Natural killer cell treated with Interleukin-12 subunit alpha and Interleukin-12 subunit beta and Interleukin-15 and Interleukin-18, amount 100 ng/mL, for 72 hours (primary cell): ENCODE measurements at regions not wholly inside any gene's neighbourhood (a gene's known extent, or its start where the extent isn't known, plus 50 kb on each side); places are given as distances from the start of the nearest gene placed in this dataset.
A peak's percentile ranks its signal among the peaks of the same experiment; 100 is the strongest.

Experiments used
- ATAC-seq, 2 donors: fragments of 150-1000 bp; cut with Tn5 transposase in 1 of 2; sonication (Bioruptor Pico), chemical (Tn5 transposase) in 1 of 2; 2 replicates each; pipeline ENCODE4 v1.10.0; 2021
- DNase-seq: peaks from one replicate; pipeline ENCODE4 v3.0.0; 2022; ENCODE audit warnings: low spot score
- H3K27ac Mint-ChIP-seq, 2 donors: 1 replicate in 1 of 2; 2 replicates in 1 of 2; pipeline ENCODE4 v1.8.0; 2022; ENCODE audit warnings: mixed read lengths in 2 of 2, mild to moderate bottlenecking in 1 of 2, moderate library complexity in 1 of 2
- H3K27me3 Mint-ChIP-seq, 2 donors: 1 replicate in 1 of 2; 2 replicates in 1 of 2; pipeline ENCODE4 v1.8.0; 2022; ENCODE audit warnings: mixed read lengths in 2 of 2
- H3K36me3 Mint-ChIP-seq: one replicate; pipeline ENCODE4 v1.8.0; 2022; ENCODE audit warnings: mixed read lengths
- H3K4me1 Mint-ChIP-seq, 2 donors: 1 replicate in 1 of 2; 2 replicates in 1 of 2; pipeline ENCODE4 v1.8.0; 2022; ENCODE audit warnings: low read depth in 2 of 2, mixed read lengths in 2 of 2, mild to moderate bottlenecking in 1 of 2
- H3K4me3 Mint-ChIP-seq: one replicate; pipeline ENCODE4 v1.8.0; 2022; ENCODE audit warnings: mixed read lengths
- H3K9me3 Mint-ChIP-seq: 2 replicates; pipeline ENCODE4 v1.8.0; 2022; ENCODE audit warnings: mixed read lengths

DNA sequence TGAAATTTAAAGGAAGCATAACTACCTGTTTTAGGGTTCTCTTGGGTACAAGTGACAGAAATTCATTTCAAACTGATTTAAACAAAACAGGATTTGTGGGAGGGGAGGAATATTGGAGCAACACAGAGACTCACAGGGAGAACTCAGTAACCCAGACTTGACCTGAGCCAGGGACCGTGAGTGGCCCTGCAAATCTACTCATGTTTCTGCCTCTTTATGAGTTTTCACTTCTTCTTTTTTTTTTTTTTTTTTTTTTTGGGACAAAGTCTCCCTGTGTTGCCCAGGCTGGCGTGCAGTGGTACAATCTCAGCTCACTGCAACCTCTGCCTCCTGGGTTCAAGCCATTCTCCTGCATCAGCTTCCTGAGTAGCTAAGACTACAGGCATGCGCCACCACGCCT is 405.6 kb upstream of the ZNF608 start:
- Mint-ChIP-seq H3K4me3 (no peak overlapping the region), H3K4me1 (no peaks in the 10 kb centered on the region), H3K27me3 (peaks cover 0 to 7% of the 10 kb centered on the region in 2 donors), H3K27ac (no peak overlapping the region), H3K9me3 (peaks cover 3% of the 10 kb centered on the region), H3K36me3 (no peaks in the 10 kb centered on the region)
- no peak for DNase-seq
- no peak for ATAC-seq

DNA sequence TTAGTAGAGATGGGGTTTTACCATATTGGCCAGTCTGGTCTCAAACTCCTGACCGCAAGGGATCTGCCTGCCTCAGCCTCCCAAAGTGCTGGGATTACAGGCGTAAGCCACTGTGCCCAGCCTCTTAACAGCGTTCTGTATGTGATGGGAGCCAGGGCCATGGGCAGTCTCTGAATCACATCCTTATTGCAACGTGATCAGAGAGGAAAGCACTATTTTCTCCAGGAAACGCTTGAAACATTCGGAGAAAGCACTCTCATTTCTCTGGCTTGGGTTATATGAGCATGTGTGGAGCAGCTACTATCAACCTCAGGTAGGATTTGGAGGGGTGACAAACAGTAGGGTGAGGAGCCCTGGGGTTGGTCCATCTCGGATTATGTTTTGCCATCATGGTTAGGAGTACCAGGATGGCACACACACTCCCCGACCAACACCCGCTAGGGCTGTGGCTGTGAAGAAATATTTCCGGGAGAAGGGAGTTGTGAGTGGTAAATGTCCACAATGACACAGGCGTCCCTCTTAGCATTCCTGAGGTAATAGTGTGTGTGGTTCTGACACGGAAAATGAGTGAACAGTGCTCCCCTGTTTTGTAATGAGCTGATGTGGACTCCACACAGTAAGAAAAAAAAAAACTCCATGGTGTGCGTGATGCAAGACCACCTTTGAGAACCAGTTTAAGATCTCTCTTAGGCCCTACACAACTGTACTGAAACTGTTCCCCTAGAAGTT is 406.2 kb upstream of the ZNF608 start:
- H3K4me3 Mint-ChIP-seq, result no peak overlapping the region
- H3K27ac Mint-ChIP-seq, result no peak overlapping the region
- peaks cover 3% of the 10 kb centered on the region for H3K9me3 Mint-ChIP-seq
- ATAC-seq (no peak), DNase-seq (no peak)
- H3K27me3 Mint-ChIP-seq, result peaks cover 0 to 8% of the 10 kb centered on the region in 2 donors
- no peaks in the 10 kb centered on the region for H3K36me3 Mint-ChIP-seq
- no peaks in the 10 kb centered on the region for H3K4me1 Mint-ChIP-seq

DNA sequence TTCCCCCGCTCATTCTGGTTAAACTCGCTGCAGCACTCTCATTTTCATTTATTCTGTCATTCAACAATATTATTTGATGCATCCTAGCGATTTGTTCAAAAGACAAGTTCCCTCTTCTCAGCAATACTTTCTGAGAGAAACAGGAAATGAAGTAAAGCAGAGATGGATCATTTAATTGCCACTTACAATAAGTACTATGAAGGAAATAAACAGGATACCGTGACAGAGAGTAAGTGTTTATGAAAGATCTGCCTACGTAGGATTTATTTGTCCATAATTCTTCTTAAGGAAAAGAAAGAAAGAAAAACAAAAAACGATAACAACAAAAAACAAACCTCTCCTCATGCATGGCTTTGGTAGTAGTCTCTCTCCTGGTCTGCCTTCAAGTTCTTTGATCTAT is 406.8 kb upstream of the ZNF608 start:
- DNase-seq (no peak), ATAC-seq (no peak)
- H3K27me3 Mint-ChIP-seq, result peaks cover 0 to 10% of the 10 kb centered on the region in 2 donors
- H3K36me3 Mint-ChIP-seq, result no peaks in the 10 kb centered on the region
- no peak overlapping the region for H3K4me3 Mint-ChIP-seq
- peaks cover 3% of the 10 kb centered on the region for H3K9me3 Mint-ChIP-seq
- H3K27ac Mint-ChIP-seq, result peak overlapping the region in 1 of 2 donors; percentile 3
- no peaks in the 10 kb centered on the region for H3K4me1 Mint-ChIP-seq

DNA sequence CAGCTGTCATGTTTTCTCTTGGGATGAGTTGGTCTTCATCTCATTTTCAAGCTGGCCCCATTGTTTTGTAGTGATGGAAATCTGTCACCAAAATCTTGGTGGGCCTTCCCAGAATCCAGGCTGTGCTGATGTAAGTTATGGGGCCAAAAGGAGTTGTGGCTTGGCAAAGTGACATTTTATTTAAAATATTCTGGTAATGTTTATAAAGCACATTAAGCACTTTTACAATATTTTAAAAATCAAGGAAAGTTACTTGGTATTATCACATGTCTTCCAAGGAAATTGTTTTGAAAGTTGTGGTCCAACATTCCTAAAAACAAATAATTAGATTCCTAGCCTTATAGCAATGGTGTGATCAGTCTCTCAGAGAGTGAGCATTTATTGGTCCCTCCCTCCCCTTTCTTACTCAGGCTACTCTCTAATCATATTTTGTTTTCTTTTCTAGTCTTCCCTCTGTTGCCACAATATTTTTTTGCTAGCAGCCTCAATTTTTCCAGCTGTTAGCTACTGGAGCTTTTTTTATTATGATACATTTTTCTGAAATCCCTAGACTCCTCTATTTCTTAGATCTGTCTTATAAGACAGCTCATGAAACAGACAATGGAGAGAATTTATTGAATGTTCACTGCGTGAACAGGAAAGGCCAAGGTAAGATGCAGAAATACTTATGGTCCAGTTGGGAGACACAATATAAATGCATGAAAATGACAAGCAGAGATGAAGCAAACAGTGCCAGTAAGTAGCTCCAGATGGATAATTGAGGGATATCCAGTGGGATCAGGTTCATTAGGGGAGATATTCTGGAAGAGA is 408.1 kb upstream of the ZNF608 start:
- peaks cover 3% of the 10 kb centered on the region for H3K9me3 Mint-ChIP-seq
- no peak overlapping the region for H3K4me3 Mint-ChIP-seq
- H3K27me3 Mint-ChIP-seq, result peaks cover 0 to 9% of the 10 kb centered on the region in 2 donors
- no peaks in the 10 kb centered on the region for H3K36me3 Mint-ChIP-seq
- H3K4me1 Mint-ChIP-seq, result no peaks in the 10 kb centered on the region
- no peak for ATAC-seq
- H3K27ac Mint-ChIP-seq, result no peak overlapping the region
- DNase-seq, result no peak

DNA sequence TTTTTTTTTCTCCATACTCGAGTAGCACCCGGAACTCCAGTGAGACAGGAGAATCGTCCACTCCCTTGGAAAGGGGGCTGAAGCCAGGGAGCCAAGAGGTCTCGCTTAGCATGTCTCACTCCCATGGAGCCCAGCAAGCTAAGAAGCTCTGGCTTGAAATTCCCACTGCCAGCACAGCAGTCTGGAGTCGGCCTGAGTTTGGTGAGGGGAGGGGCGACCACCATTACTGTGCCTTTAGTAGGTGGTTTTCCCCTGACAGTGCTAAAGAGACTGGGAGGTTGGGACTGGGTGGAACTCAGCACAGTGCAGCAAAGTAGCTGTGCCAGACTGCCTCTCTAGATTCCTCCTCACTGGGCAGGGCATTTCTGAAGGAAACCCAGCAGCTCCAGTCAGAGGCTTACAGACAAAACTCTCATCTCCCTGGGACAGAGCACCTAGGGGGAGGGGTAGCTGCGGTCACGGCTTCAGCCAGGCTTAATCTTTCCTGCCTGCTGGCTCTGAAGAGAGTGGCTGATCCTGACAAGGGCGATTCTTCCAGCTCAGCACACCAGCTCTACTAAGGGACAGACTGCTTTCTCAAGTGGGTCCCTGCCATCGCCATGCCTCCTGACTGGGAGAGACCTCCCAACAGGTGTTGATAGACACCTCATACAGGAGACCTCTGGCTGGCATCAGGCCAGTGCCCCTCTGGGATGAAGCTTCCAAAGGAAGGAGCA is 414.5 kb upstream of the ZNF608 start:
- Mint-ChIP-seq H3K4me1 (no peaks in the 10 kb centered on the region), H3K27me3 (peaks cover 6 to 7% of the 10 kb centered on the region in 2 donors), H3K36me3 (peaks cover 25% of the 10 kb centered on the region), H3K27ac (no peak overlapping the region), H3K9me3 (peaks cover 17% of the 10 kb centered on the region), H3K4me3 (no peak overlapping the region)
- ATAC-seq, result no peak
- DNase-seq, result no peak

DNA sequence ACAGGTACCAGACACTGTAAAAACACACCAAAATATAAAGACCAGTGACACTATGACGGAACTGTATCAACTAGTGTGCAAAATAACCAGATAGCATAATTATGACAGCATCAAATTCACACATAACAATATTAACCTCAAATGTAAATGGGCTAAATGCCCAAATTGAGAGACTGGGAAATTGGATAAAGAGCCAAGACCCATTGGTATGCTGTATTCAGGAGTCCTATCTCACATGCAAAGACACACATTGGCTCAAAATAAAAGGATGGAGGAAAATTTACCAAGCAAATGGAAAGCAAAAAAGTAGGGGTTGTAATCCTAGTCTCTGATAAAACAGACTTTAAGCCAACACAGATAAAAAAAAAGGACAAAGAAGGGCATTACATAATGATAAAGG is 416.3 kb upstream of the ZNF608 start:
- no peak for DNase-seq
- peaks cover 7% of the 10 kb centered on the region in 2 donors for H3K27me3 Mint-ChIP-seq
- ATAC-seq, result no peak
- H3K27ac Mint-ChIP-seq, result no peak overlapping the region
- H3K36me3 Mint-ChIP-seq, result peaks cover 25% of the 10 kb centered on the region
- H3K4me3 Mint-ChIP-seq, result no peak overlapping the region
- H3K9me3 Mint-ChIP-seq, result peaks cover 20% of the 10 kb centered on the region
- H3K4me1 Mint-ChIP-seq, result no peaks in the 10 kb centered on the region

DNA sequence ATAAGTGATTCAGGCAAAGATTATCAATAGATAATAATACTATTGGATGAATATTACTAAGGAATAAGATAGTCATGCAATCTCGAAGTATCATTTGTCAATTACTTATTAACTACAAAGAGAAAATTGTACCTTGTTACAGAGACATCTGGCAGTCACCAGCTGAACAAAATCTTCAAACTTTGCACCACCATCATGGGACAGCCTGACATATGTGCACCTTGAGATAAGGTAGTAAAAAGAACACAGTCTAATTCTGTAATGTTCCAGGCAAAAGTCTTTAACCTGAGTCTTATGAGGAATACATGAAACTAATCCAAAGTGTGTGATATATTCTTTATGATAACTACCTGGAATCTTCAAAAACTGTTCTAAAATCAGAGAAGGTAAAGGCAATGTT is 423.0 kb upstream of the ZNF608 start:
- H3K9me3 Mint-ChIP-seq, result peaks cover 3% of the 10 kb centered on the region
- H3K4me3 Mint-ChIP-seq, result no peak overlapping the region
- H3K27me3 Mint-ChIP-seq, result peaks cover 6 to 11% of the 10 kb centered on the region in 2 donors
- ATAC-seq, result no peak
- no peaks in the 10 kb centered on the region for H3K36me3 Mint-ChIP-seq
- no peaks in the 10 kb centered on the region for H3K4me1 Mint-ChIP-seq
- no peak for DNase-seq
- H3K27ac Mint-ChIP-seq, result no peak overlapping the region

DNA sequence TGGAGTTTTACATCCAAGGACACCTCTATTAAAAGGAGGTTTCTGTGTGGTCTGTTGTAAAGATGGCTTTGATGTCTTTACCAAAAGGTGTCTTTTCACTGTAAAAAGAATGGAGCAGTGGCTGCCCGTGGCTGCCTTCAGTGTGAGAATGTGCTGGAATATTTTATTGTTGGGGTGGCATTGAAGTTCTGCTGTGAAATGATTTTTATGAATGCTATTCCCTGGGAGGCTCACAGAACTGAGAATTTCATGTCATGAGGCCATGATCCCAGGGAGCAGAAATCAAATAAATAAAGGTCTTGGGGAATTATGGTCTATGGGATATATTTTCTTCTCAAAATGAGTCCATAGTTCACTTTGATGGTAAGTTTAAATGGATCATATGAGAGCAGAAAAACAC is 425.2 kb upstream of the ZNF608 start:
- Mint-ChIP-seq H3K4me3 (no peak overlapping the region), H3K36me3 (no peaks in the 10 kb centered on the region), H3K27me3 (peaks cover 2 to 11% of the 10 kb centered on the region in 2 donors), H3K27ac (no peak overlapping the region), H3K9me3 (no peaks in the 10 kb centered on the region), H3K4me1 (no peaks in the 10 kb centered on the region)
- ATAC-seq (no peak), DNase-seq (no peak)

DNA sequence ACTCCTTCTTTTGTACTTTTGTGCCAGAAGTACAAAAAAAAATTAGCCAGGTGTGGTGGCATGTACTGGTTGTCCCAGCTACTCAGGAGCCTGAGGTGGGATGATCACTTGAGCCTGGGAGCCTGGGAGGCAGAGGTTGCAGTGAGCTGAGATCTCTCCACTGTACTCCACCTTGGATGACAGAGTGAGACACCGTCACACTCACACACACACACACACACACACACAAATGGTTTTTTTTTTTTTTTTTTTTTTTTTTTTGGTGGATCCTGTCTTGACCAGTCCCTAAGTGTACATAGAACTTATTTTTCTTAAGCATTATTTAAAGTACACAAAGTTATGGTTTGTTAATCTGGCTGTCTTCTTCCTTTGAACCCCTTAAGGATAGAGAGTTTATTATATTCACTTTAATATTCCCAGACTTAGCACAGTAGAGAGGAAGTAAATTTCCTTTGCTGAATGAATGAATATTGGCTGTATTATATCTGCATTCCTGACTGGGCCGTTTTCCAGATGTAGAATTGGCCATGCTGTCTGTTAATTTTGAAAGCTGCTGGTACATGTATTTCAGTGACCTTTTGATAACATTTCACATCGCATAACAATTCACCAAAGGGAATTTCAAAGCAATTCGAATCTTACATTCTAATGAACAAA is 429.0 kb upstream of the ZNF608 start:
- DNase-seq, result no peak
- Mint-ChIP-seq H3K4me3 (no peak overlapping the region), H3K4me1 (no peaks in the 10 kb centered on the region), H3K36me3 (no peaks in the 10 kb centered on the region), H3K27me3 (peaks cover 5 to 11% of the 10 kb centered on the region in 2 donors), H3K9me3 (peaks cover 16% of the 10 kb centered on the region), H3K27ac (no peak overlapping the region)
- no peak for ATAC-seq

DNA sequence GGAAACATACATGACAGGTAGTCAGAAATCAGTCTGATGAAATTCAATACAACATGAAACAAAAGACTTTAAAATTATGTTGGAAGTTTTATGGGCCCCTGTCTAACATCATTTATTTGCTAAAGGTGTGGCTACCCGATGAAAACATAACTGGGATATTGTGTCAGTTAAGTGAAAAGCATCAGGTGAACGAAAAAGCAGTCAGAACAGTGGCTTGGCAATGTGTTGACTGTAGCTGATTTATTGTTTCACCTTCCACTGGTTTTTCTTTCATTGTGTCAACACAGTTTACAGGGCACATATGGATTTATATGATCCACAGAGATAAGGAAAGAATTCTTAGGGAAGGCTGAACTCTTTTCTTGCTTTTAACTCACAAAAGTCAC is 429.6 kb upstream of the ZNF608 start:
- Mint-ChIP-seq H3K4me3 (no peak overlapping the region), H3K4me1 (no peaks in the 10 kb centered on the region), H3K9me3 (peaks cover 16% of the 10 kb centered on the region), H3K27ac (no peak overlapping the region), H3K36me3 (no peaks in the 10 kb centered on the region), H3K27me3 (peaks cover 5 to 9% of the 10 kb centered on the region in 2 donors)
- DNase-seq (no peak), ATAC-seq (no peak)

DNA sequence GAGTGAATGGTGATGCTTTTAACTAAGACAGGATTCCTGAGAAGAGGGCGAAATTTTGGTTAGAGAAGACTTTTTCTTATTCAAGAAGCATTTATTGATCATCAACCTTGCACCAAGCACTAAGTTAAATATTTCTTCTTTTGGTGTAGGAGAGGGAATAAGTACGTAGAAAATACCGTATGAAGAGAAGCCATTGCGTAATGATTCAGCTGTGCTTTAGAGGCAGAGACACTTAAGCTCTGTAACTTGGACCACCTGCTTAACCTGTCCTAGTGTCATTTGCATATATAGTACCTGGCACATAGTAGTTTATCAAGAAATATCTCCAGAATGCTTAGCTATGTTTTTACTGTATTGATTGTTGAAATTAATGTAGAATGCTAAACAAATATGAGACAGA is 430.9 kb upstream of the ZNF608 start:
- Mint-ChIP-seq H3K36me3 (no peaks in the 10 kb centered on the region), H3K27me3 (peaks cover 0 to 3% of the 10 kb centered on the region in 2 donors)

DNA sequence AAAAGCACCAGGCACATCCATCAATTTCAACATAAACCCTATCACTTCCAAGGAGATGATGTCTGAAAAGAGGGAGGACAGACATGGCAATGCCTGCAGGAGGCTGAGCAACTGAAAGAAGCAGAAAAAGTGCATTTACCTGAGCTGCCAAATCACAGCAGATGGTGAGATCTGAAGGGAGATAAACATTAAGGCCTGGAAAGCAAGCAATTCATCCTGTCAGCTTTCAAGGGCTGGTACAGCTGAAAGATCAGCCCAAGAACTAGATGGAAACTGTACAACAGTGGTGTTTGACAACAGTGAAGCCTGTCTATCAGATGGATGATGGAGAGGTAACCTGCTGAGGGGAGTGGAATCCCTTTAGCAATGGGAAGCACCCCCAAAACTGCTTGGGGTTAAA is 433.2 kb upstream of the ZNF608 start:
- peaks cover 0 to 3% of the 10 kb centered on the region in 2 donors for H3K27me3 Mint-ChIP-seq
- H3K27ac Mint-ChIP-seq, result no peak overlapping the region
- H3K36me3 Mint-ChIP-seq, result no peaks in the 10 kb centered on the region
- DNase-seq (no peak), ATAC-seq (no peak)
- no peaks in the 10 kb centered on the region for H3K4me1 Mint-ChIP-seq
- H3K4me3 Mint-ChIP-seq, result no peak overlapping the region
- peaks cover 16% of the 10 kb centered on the region for H3K9me3 Mint-ChIP-seq

More for the DNA sequence above, 430.9 kb upstream of the ZNF608 start:
- peaks cover 16% of the 10 kb centered on the region for H3K9me3 Mint-ChIP-seq
- H3K4me1 Mint-ChIP-seq, result no peaks in the 10 kb centered on the region
- DNase-seq, result no peak
- ATAC-seq, result no peak
- no peak overlapping the region for H3K4me3 Mint-ChIP-seq
- no peak overlapping the region for H3K27ac Mint-ChIP-seq

DNA sequence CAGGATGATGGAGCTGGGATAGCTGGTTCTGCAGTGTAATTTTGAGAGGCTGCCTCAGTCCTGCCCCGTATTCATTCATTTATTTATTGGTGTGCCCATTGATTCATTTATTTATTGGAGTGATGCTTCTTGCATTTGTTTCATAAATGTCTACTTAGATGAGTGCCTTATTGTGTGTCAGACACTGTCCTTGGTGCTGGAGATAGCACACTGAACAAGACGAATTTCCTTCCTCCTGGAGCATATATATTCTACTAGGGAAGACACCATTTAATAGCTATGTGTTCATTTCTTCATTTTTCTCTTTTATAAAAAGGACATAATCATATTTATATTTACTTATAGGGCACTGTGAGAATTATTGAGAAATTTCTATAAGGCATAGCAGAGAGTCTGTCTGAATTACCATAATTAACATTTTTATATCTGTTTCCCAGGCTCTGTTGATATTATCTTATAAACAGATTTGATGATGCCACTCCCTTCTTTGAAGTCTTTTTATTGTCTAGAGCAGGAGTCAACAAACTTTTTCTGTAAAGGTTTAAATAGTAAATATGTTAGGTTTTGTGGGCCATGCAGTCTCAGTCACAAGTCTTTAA is 433.9 kb upstream of the ZNF608 start:
- peaks cover 0 to 3% of the 10 kb centered on the region in 2 donors for H3K27me3 Mint-ChIP-seq

More for the DNA sequence above, 433.9 kb upstream of the ZNF608 start:
- peaks cover 16% of the 10 kb centered on the region for H3K9me3 Mint-ChIP-seq
- ATAC-seq, result no peak
- H3K27ac Mint-ChIP-seq, result no peak overlapping the region
- H3K4me3 Mint-ChIP-seq, result no peak overlapping the region
- H3K36me3 Mint-ChIP-seq, result no peaks in the 10 kb centered on the region
- DNase-seq, result no peak
- no peaks in the 10 kb centered on the region for H3K4me1 Mint-ChIP-seq
